HG03442 (cell line): ENCODE measurements at regions not wholly inside any gene's neighbourhood (a gene's known extent, or its start where the extent isn't known, plus 50 kb on each side); places are given as distances from the start of the nearest gene placed in this dataset.
"Not testable (repeated sequence)": the region's sequence is repeated elsewhere in the genome, so short reads cannot be mapped to it uniquely, and the experiment has no call there.

Experiments
- ATAC-seq: cut with Tn5 transposase; IDR thresholded peaks from one replicate; pipeline ENCODE4 v1.9.1; 2021; ENCODE audit warnings: mild to moderate bottlenecking, moderate library complexity; ENCODE audit not compliant: unreplicated experiment

- no peak for ATAC-seq
Measured at GRCh38 chr5:45893309-45893708, 197.1 kb upstream of the HCN1 start.

GRCh38 chr5:45890441-45891080 is 194.4 kb upstream of the HCN1 start:
- not testable (repeated sequence) for ATAC-seq

GRCh38 chr5:45862763-45863162 is 166.6 kb upstream of the HCN1 start:
- ATAC-seq = no peak

- ATAC-seq = no peak
Measured at GRCh38 chr5:45847877-45848276, 151.7 kb upstream of the HCN1 start.

GRCh38 chr5:45826055-45826454 is 129.9 kb upstream of the HCN1 start:
- no peak for ATAC-seq

- ATAC-seq = no peak
Measured at GRCh38 chr5:45800331-45800730, 104.2 kb upstream of the HCN1 start.

- no peak for ATAC-seq
Measured at GRCh38 chr5:45799388-45799787, 103.2 kb upstream of the HCN1 start.

- no peak for ATAC-seq
Measured at GRCh38 chr5:45796959-45797553, 100.9 kb upstream of the HCN1 start.

- no peak for ATAC-seq
Measured at GRCh38 chr5:45795458-45795857, 99.3 kb upstream of the HCN1 start.

- peak; percentile 82 for ATAC-seq
Measured at GRCh38 chr5:45793638-45794532, 97.7 kb upstream of the HCN1 start.

GRCh38 chr5:45779874-45780671 is 83.9 kb upstream of the HCN1 start:
- ATAC-seq = no peak

- no peak for ATAC-seq
Measured at GRCh38 chr5:45774528-45774927, 78.3 kb upstream of the HCN1 start.

- ATAC-seq = no peak
Measured at GRCh38 chr5:45772402-45772801, 76.2 kb upstream of the HCN1 start.

GRCh38 chr5:45765561-45765960 is 69.4 kb upstream of the HCN1 start:
- no peak for ATAC-seq

GRCh38 chr5:45750574-45750973 is 54.4 kb upstream of the HCN1 start:
- ATAC-seq = no peak

- not testable (repeated sequence) for ATAC-seq
Measured at GRCh38 chr5:45748511-45748910, 52.3 kb upstream of the HCN1 start.
